ENCODE measurements at regions not wholly inside any gene's neighbourhood (a gene's known extent, or its start where the extent isn't known, plus 50 kb on each side); places are given as distances from the start of the nearest gene placed in this dataset.
"Not testable (repeated sequence)": the region's sequence is repeated elsewhere in the genome, so short reads cannot be mapped to it uniquely, and the experiment has no call there.

- no peak overlapping the region for H3K4me3 Mint-ChIP-seq
- no peaks in the 10 kb centered on the region for H3K36me3 Mint-ChIP-seq
- no peaks in the 10 kb centered on the region for H3K27me3 Mint-ChIP-seq
- H3K27ac Mint-ChIP-seq: no peak overlapping the region
- DNase-seq (no peak), ATAC-seq (ENCODE audit: low read depth in 2 of 2) (no peak)
- H3K9me3 Mint-ChIP-seq: peaks cover 6 to 33% (median 16%) of the 10 kb centered on the region in 7 donors
- H3K4me1 Mint-ChIP-seq: no peaks in the 10 kb centered on the region
These were observed 606.6 kb upstream of the LRRN3 start for GRCh38 chr7:110484356-110484755.

GRCh38 chr7:110486549-110486948 lies 604.4 kb upstream of the LRRN3 start:
- Mint-ChIP-seq H3K4me3 (no peak overlapping the region), H3K9me3 (peaks cover 3 to 14% (median 11%) of the 10 kb centered on the region in 7 donors), H3K27me3 (no peaks in the 10 kb centered on the region), H3K36me3 (no peaks in the 10 kb centered on the region), H3K27ac (no peak overlapping the region), H3K4me1 (no peaks in the 10 kb centered on the region)
- DNase-seq (no peak), ATAC-seq (ENCODE audit: low read depth in 2 of 2) (no peak)

- H3K4me1 Mint-ChIP-seq: no peaks in the 10 kb centered on the region
- ATAC-seq (ENCODE audit: low read depth in 2 of 2) (no peak), DNase-seq (no peak)
- H3K27ac Mint-ChIP-seq: no peak overlapping the region
- H3K27me3 Mint-ChIP-seq: no peaks in the 10 kb centered on the region
- H3K36me3 Mint-ChIP-seq: no peaks in the 10 kb centered on the region
- no peak overlapping the region for H3K4me3 Mint-ChIP-seq
- peaks cover 0 to 10% (median 2%) of the 10 kb centered on the region in 7 donors for H3K9me3 Mint-ChIP-seq
These were observed 588.0 kb upstream of the LRRN3 start for GRCh38 chr7:110502888-110503465.

- H3K27ac Mint-ChIP-seq: no peak overlapping the region
- no peaks in the 10 kb centered on the region for H3K27me3 Mint-ChIP-seq
- DNase-seq (no peak), ATAC-seq (ENCODE audit: low read depth in 2 of 2) (no peak)
- no peaks in the 10 kb centered on the region for H3K4me1 Mint-ChIP-seq
- no peak overlapping the region for H3K4me3 Mint-ChIP-seq
- peaks cover 0 to 4% (median 0%) of the 10 kb centered on the region in 7 donors for H3K9me3 Mint-ChIP-seq
- no peaks in the 10 kb centered on the region for H3K36me3 Mint-ChIP-seq
These were observed 583.6 kb upstream of the LRRN3 start for GRCh38 chr7:110507369-110507768.

- no peaks in the 10 kb centered on the region for H3K36me3 Mint-ChIP-seq
- ATAC-seq (ENCODE audit: low read depth in 2 of 2): no peak
- H3K27ac Mint-ChIP-seq: no peak overlapping the region
- no peaks in the 10 kb centered on the region for H3K27me3 Mint-ChIP-seq
- no peak for DNase-seq
- H3K4me3 Mint-ChIP-seq: no peak overlapping the region
- peaks cover 0 to 4% (median 0%) of the 10 kb centered on the region in 7 donors for H3K9me3 Mint-ChIP-seq
- H3K4me1 Mint-ChIP-seq: no peaks in the 10 kb centered on the region
These were observed 583.1 kb upstream of the LRRN3 start for GRCh38 chr7:110507832-110508231.

GRCh38 chr7:110514975-110515551 lies 575.9 kb upstream of the LRRN3 start:
- H3K27me3 Mint-ChIP-seq; H3K4me1 Mint-ChIP-seq; H3K4me3 Mint-ChIP-seq; ATAC-seq (ENCODE audit: low read depth in 2 of 2); DNase-seq; H3K36me3 Mint-ChIP-seq; H3K9me3 Mint-ChIP-seq; H3K27ac Mint-ChIP-seq: not testable (repeated sequence)

GRCh38 chr7:110519851-110520250 lies 571.1 kb upstream of the LRRN3 start:
- Mint-ChIP-seq H3K27ac (no peak overlapping the region), H3K9me3 (peaks cover 4 to 13% (median 6%) of the 10 kb centered on the region in 7 donors), H3K4me1 (no peaks in the 10 kb centered on the region), H3K4me3 (no peak overlapping the region), H3K36me3 (no peaks in the 10 kb centered on the region), H3K27me3 (no peaks in the 10 kb centered on the region)
- DNase-seq (no peak), ATAC-seq (ENCODE audit: low read depth in 2 of 2) (no peak)

GRCh38 chr7:110521357-110521911 lies 569.5 kb upstream of the LRRN3 start:
- Mint-ChIP-seq H3K9me3 (peaks cover 4 to 13% (median 6%) of the 10 kb centered on the region in 7 donors), H3K27me3 (no peaks in the 10 kb centered on the region), H3K4me1 (no peaks in the 10 kb centered on the region), H3K36me3 (no peaks in the 10 kb centered on the region), H3K4me3 (no peak overlapping the region), H3K27ac (no peak overlapping the region)
- no peak for ATAC-seq (ENCODE audit: low read depth in 2 of 2)
- no peak for DNase-seq

- no peak for ATAC-seq (ENCODE audit: low read depth in 2 of 2)
- peaks cover 4 to 13% (median 6%) of the 10 kb centered on the region in 7 donors for H3K9me3 Mint-ChIP-seq
- no peak for DNase-seq
- no peaks in the 10 kb centered on the region for H3K36me3 Mint-ChIP-seq
- no peak overlapping the region for H3K27ac Mint-ChIP-seq
- no peaks in the 10 kb centered on the region for H3K4me1 Mint-ChIP-seq
- H3K4me3 Mint-ChIP-seq: no peak overlapping the region
- no peaks in the 10 kb centered on the region for H3K27me3 Mint-ChIP-seq
These were observed 568.7 kb upstream of the LRRN3 start for GRCh38 chr7:110522061-110522760.

- DNase-seq (no peak), ATAC-seq (ENCODE audit: low read depth in 2 of 2) (no peak)
- H3K9me3 Mint-ChIP-seq: peaks cover 4 to 13% (median 6%) of the 10 kb centered on the region in 7 donors
- H3K27ac Mint-ChIP-seq: no peak overlapping the region
- H3K4me3 Mint-ChIP-seq: no peak overlapping the region
- H3K27me3 Mint-ChIP-seq: no peaks in the 10 kb centered on the region
- H3K36me3 Mint-ChIP-seq: no peaks in the 10 kb centered on the region
- no peaks in the 10 kb centered on the region for H3K4me1 Mint-ChIP-seq
These were observed 568.1 kb upstream of the LRRN3 start for GRCh38 chr7:110522761-110523200.

- H3K4me3 Mint-ChIP-seq: no peak overlapping the region
- peaks cover 0 to 7% (median 0%) of the 10 kb centered on the region in 7 donors for H3K9me3 Mint-ChIP-seq
- H3K36me3 Mint-ChIP-seq: no peaks in the 10 kb centered on the region
- H3K27ac Mint-ChIP-seq: no peak overlapping the region
- H3K4me1 Mint-ChIP-seq: no peaks in the 10 kb centered on the region
- no peak for DNase-seq
- no peaks in the 10 kb centered on the region for H3K27me3 Mint-ChIP-seq
- no peak for ATAC-seq (ENCODE audit: low read depth in 2 of 2)
These were observed 561.8 kb upstream of the LRRN3 start for GRCh38 chr7:110529175-110529574.

GRCh38 chr7:110531186-110531585 lies 559.7 kb upstream of the LRRN3 start:
- H3K4me3 Mint-ChIP-seq: no peak overlapping the region
- H3K27me3 Mint-ChIP-seq: no peaks in the 10 kb centered on the region
- ATAC-seq (ENCODE audit: low read depth in 2 of 2) (no peak), DNase-seq (no peak)
- H3K4me1 Mint-ChIP-seq: no peaks in the 10 kb centered on the region
- peaks cover 0 to 6% (median 0%) of the 10 kb centered on the region in 7 donors for H3K9me3 Mint-ChIP-seq
- no peak overlapping the region for H3K27ac Mint-ChIP-seq
- H3K36me3 Mint-ChIP-seq: no peaks in the 10 kb centered on the region

- H3K9me3 Mint-ChIP-seq: peaks cover 0 to 13% (median 4%) of the 10 kb centered on the region in 7 donors
- no peaks in the 10 kb centered on the region for H3K36me3 Mint-ChIP-seq
- H3K27ac Mint-ChIP-seq: no peak overlapping the region
- peaks cover 0 to 3% (median 0%) of the 10 kb centered on the region in 3 donors for H3K27me3 Mint-ChIP-seq
- ATAC-seq (ENCODE audit: low read depth in 2 of 2) (no peak), DNase-seq (no peak)
- no peaks in the 10 kb centered on the region for H3K4me1 Mint-ChIP-seq
- no peak overlapping the region for H3K4me3 Mint-ChIP-seq
These were observed 556.5 kb upstream of the LRRN3 start for GRCh38 chr7:110534241-110534931.
